Activated T-helper 1 cell treated with anti-CD3 and anti-CD28 coated beads, Interleukin-12 subunit alpha, Interleukin-12 subunit beta, Interleukin-2, Interleukin-4 antibody, amounts not matched to agents 30 ng/mL and 10 ng/mL and 1 ng/mL, durations not matched to agents 14 hours and 24 hours and 36 hours (primary cell): ENCODE measurements at regions not wholly inside any gene's neighbourhood (a gene's known extent, or its start where the extent isn't known, plus 50 kb on each side); places are given as distances from the start of the nearest gene placed in this dataset.
"Not testable (repeated sequence)": the region's sequence is repeated elsewhere in the genome, so short reads cannot be mapped to it uniquely, and the experiment has no call there.

Experiments
- DNase-seq: peaks from one replicate; pipeline ENCODE4 v3.0.0; 2021; ENCODE audit warnings: low spot score
- H3K27ac Mint-ChIP-seq: one replicate; pipeline ENCODE4 v1.8.0; 2021; ENCODE audit warnings: mild to moderate bottlenecking, mixed read lengths
- H3K27me3 Mint-ChIP-seq: one replicate; pipeline ENCODE4 v1.8.0; 2022; ENCODE audit warnings: mild to moderate bottlenecking, moderate library complexity, mixed read lengths; ENCODE audit not compliant: insufficient read depth
- H3K36me3 Mint-ChIP-seq: one replicate; pipeline ENCODE4 v1.8.0; 2021; ENCODE audit warnings: low read depth, mixed read lengths
- H3K4me1 Mint-ChIP-seq: one replicate; pipeline ENCODE4 v1.8.0; 2021; ENCODE audit warnings: low read depth, mixed read lengths
- H3K4me3 Mint-ChIP-seq: one replicate; pipeline ENCODE4 v1.8.0; 2021; ENCODE audit warnings: mild to moderate bottlenecking, moderate library complexity, mixed read lengths
- H3K9me3 Mint-ChIP-seq: one replicate; pipeline ENCODE4 v1.8.0; 2021; ENCODE audit warnings: mixed read lengths
- intact Hi-C: fragments of 100-400 bp; cut with micrococcal nuclease; formaldehyde crosslinking; loops from one replicate; pipeline ENCODE4 v1.15.1; 2024

DNA sequence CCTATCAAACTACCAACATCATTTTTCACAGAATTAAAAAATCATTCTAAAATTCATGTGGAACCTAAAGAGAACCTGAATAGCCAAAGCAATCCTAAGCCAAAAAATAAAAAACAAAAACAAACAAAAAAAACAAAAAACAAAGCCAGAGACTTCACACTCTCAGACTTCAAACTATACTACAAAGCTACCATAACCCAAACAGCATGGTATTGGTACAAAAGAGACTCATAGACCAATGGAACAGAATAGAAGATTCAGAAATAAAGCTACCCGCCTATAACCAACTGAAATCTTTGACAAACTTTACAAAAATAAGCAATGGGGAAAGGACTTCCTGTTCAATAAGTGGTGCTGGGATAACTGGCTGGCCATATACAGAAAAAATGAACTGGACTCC lies 152.3 kb upstream of the SMIM31 start:
- Mint-ChIP-seq H3K9me3 (peaks cover 8% of the 10 kb centered on the region), H3K27ac (no peak overlapping the region), H3K36me3 (no peaks in the 10 kb centered on the region), H3K4me3 (no peak overlapping the region), H3K4me1 (no peaks in the 10 kb centered on the region), H3K27me3 (no peaks in the 10 kb centered on the region)
- DNase-seq: no peak
- intact Hi-C loops: no loop called here

GRCh38 chr4:164605791-164606190 lies 148.1 kb upstream of the SMIM31 start:
- H3K4me1 Mint-ChIP-seq, H3K27me3 Mint-ChIP-seq, H3K9me3 Mint-ChIP-seq, H3K4me3 Mint-ChIP-seq, H3K27ac Mint-ChIP-seq, intact Hi-C loops, DNase-seq, H3K36me3 Mint-ChIP-seq: not testable (repeated sequence)

DNA sequence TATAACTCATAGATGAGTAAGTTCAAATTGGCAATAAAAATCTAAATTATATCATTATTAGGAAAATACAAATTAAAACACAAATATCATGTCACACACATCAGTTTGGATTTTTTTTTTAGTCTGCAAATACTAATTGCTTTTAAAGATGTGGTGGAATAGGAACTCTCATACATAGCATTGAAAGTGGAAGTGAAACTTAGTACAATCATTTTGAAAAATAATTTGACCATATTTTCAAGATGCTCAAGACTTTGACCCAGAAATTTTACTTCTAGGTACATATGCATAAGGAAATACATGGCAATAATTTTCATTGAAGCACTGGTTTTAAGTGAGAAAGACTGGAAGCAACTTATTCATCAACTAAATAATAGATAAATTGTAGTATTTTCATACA lies 147.5 kb upstream of the SMIM31 start:
- Mint-ChIP-seq H3K27ac (no peak overlapping the region), H3K9me3 (peaks cover 7% of the 10 kb centered on the region), H3K36me3 (no peaks in the 10 kb centered on the region), H3K4me1 (no peaks in the 10 kb centered on the region), H3K27me3 (no peaks in the 10 kb centered on the region), H3K4me3 (no peak overlapping the region)
- DNase-seq: no peak
- intact Hi-C loops: no loop called here

- Mint-ChIP-seq H3K27ac (no peak overlapping the region), H3K36me3 (no peaks in the 10 kb centered on the region), H3K9me3 (no peaks in the 10 kb centered on the region), H3K4me3 (no peak overlapping the region), H3K4me1 (no peaks in the 10 kb centered on the region), H3K27me3 (no peaks in the 10 kb centered on the region)
- DNase-seq: no peak
- intact Hi-C loops: no loop called here
Measured at GRCh38 chr4:164613256-164613655, 140.7 kb upstream of the SMIM31 start.

- intact Hi-C loops: no loop called here
- no peak for DNase-seq
- Mint-ChIP-seq H3K27me3 (no peaks in the 10 kb centered on the region), H3K27ac (no peak overlapping the region), H3K9me3 (no peaks in the 10 kb centered on the region), H3K36me3 (no peaks in the 10 kb centered on the region), H3K4me1 (no peaks in the 10 kb centered on the region), H3K4me3 (no peak overlapping the region)
Measured at GRCh38 chr4:164613792-164614191, 140.1 kb upstream of the SMIM31 start.

- Mint-ChIP-seq H3K36me3 (no peaks in the 10 kb centered on the region), H3K27me3 (no peaks in the 10 kb centered on the region), H3K9me3 (no peaks in the 10 kb centered on the region), H3K4me1 (no peaks in the 10 kb centered on the region), H3K4me3 (no peak overlapping the region), H3K27ac (no peak overlapping the region)
- no peak for DNase-seq
- intact Hi-C loops: no loop called here
Measured at GRCh38 chr4:164614329-164614728, 139.6 kb upstream of the SMIM31 start.

DNA sequence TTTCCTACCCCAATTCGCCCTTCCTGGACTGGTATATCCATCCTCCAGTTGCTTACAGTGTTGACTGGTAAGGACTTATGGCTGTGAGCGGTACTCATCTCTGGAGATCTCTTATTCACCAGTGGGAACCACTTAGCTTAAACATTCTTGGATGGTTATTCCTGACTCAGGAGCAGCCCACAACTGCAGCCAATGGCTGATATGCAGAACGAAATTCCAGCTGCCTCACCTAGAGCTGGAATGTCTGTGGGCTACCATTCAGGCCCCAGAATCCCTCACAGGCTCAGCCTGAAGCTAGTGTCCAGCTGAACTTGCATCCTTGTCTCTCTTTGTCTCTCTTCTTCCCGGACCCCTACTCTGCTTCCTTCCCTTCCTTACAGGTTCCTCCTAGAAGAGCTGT lies 138.9 kb upstream of the SMIM31 start:
- Mint-ChIP-seq H3K27me3 (no peaks in the 10 kb centered on the region), H3K4me3 (no peak overlapping the region), H3K36me3 (no peaks in the 10 kb centered on the region), H3K4me1 (no peaks in the 10 kb centered on the region), H3K27ac (no peak overlapping the region), H3K9me3 (no peaks in the 10 kb centered on the region)
- intact Hi-C loops: no loop called here
- DNase-seq: no peak

DNA sequence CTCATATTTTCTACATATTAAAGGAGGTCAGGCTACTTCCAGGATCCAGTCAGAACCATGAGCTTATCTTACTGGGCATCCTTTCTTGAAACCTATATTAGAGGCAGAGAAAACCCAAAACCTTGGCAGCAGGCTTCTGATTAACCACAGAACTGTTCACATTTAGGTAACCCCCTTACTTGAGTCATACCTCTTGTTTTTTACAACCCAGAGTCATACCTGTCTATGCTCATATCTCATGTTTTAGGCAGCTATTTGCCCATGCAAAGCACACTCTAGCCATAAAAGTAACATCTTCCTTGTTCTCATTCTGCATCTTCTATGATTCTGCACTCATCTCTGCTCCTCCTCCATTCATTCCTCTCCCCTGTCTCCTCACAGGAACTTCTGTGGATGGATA lies 138.0 kb upstream of the SMIM31 start:
- Mint-ChIP-seq H3K27ac (no peak overlapping the region), H3K4me3 (no peak overlapping the region), H3K36me3 (no peaks in the 10 kb centered on the region), H3K9me3 (no peaks in the 10 kb centered on the region), H3K4me1 (no peaks in the 10 kb centered on the region), H3K27me3 (no peaks in the 10 kb centered on the region)
- no peak for DNase-seq
- intact Hi-C loops: no loop called here

GRCh38 chr4:164616961-164617360 lies 137.0 kb upstream of the SMIM31 start:
- no peaks in the 10 kb centered on the region for H3K36me3 Mint-ChIP-seq
- no peak for DNase-seq
- no peaks in the 10 kb centered on the region for H3K27me3 Mint-ChIP-seq
- H3K27ac Mint-ChIP-seq: no peak overlapping the region
- no peaks in the 10 kb centered on the region for H3K9me3 Mint-ChIP-seq
- no peak overlapping the region for H3K4me3 Mint-ChIP-seq
- no peaks in the 10 kb centered on the region for H3K4me1 Mint-ChIP-seq
- intact Hi-C loops: no loop called here

DNA sequence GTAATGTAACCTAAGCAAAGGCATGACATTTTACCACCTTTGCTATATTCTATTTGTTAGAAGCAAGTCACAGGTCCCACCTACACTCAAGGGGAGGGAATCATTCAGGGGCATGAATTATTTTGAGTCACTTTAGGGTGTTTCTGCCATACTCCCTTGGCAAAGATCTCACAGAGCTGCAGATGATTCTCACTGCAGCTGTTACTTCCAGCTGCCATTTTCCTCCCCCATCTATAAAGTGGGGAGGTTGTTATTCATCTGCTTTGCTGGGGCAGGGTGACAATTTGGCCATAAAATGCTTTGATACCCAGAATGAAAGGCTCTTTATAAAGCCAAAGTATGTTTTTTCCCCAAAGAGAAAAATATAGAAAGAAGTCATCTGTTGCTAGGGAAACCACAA lies 136.5 kb upstream of the SMIM31 start:
- H3K27me3 Mint-ChIP-seq: no peaks in the 10 kb centered on the region
- intact Hi-C loops: no loop called here
- H3K27ac Mint-ChIP-seq: no peak overlapping the region
- no peaks in the 10 kb centered on the region for H3K9me3 Mint-ChIP-seq
- no peak for DNase-seq
- H3K36me3 Mint-ChIP-seq: no peaks in the 10 kb centered on the region
- no peaks in the 10 kb centered on the region for H3K4me1 Mint-ChIP-seq
- H3K4me3 Mint-ChIP-seq: no peak overlapping the region

GRCh38 chr4:164617911-164618310 lies 136.0 kb upstream of the SMIM31 start:
- intact Hi-C loops: no loop called here
- no peaks in the 10 kb centered on the region for H3K27me3 Mint-ChIP-seq
- no peak for DNase-seq
- H3K4me1 Mint-ChIP-seq: no peaks in the 10 kb centered on the region
- H3K4me3 Mint-ChIP-seq: no peak overlapping the region
- no peaks in the 10 kb centered on the region for H3K36me3 Mint-ChIP-seq
- no peaks in the 10 kb centered on the region for H3K9me3 Mint-ChIP-seq
- H3K27ac Mint-ChIP-seq: no peak overlapping the region

- Mint-ChIP-seq H3K27ac (no peak overlapping the region), H3K4me3 (no peak overlapping the region), H3K9me3 (no peaks in the 10 kb centered on the region), H3K36me3 (no peaks in the 10 kb centered on the region), H3K27me3 (no peaks in the 10 kb centered on the region), H3K4me1 (no peaks in the 10 kb centered on the region)
- intact Hi-C loops: no loop called here
- no peak for DNase-seq
Measured at GRCh38 chr4:164621886-164622521, 131.9 kb upstream of the SMIM31 start.

DNA sequence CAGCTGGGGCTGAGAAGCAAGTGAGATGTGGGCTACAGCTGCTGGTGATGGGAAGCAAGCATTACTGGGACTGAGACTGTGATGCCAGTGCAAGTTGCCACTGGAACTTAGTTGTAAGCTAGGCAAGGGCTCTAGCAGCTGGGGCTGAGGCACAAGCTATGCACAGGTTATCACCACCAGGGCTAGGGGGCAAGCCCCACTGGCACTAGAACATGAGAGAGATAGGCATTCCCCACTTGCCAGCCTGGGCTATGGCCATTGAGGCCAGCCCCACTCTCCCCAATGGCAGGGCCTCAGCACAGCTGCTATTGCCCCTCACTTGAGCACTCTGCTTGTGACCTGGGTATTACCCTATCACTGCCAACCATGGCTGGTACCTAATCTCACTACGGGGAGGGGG lies 130.8 kb upstream of the SMIM31 start:
- H3K4me1 Mint-ChIP-seq: no peaks in the 10 kb centered on the region
- H3K36me3 Mint-ChIP-seq: no peaks in the 10 kb centered on the region
- DNase-seq: no peak
- no peaks in the 10 kb centered on the region for H3K27me3 Mint-ChIP-seq
- no peak overlapping the region for H3K27ac Mint-ChIP-seq
- H3K9me3 Mint-ChIP-seq: no peaks in the 10 kb centered on the region
- intact Hi-C loops: no loop called here
- no peak overlapping the region for H3K4me3 Mint-ChIP-seq

GRCh38 chr4:164639001-164639400 lies 114.9 kb upstream of the SMIM31 start:
- Mint-ChIP-seq H3K27me3 (no peaks in the 10 kb centered on the region), H3K4me3 (no peak overlapping the region), H3K36me3 (no peaks in the 10 kb centered on the region), H3K4me1 (no peaks in the 10 kb centered on the region), H3K27ac (no peak overlapping the region), H3K9me3 (no peaks in the 10 kb centered on the region)
- intact Hi-C loops: no loop called here
- no peak for DNase-seq
